Duodenal mucosa (tissue), 2 donors: ENCODE measurements at regions not wholly inside any gene's neighbourhood (a gene's known extent, or its start where the extent isn't known, plus 50 kb on each side); places are given as distances from the start of the nearest gene placed in this dataset.

Experiments
- H3K27ac ChIP-seq: one replicate; pipeline ENCODE4 v1.7.0; 2013; ENCODE audit warnings: low read depth, low read length
- H3K27me3 ChIP-seq, 2 donors: one replicate each; pipeline ENCODE4 v1.7.0; 2013; ENCODE audit warnings: low read length in 2 of 2, control low read depth in 1 of 2; ENCODE audit not compliant: insufficient read depth in 2 of 2, control insufficient read depth in 1 of 2
- H3K36me3 ChIP-seq, 2 donors: one replicate each; pipeline ENCODE4 v1.7.0; 2013; ENCODE audit warnings: low read length in 2 of 2, control low read depth in 1 of 2; ENCODE audit not compliant: insufficient read depth in 2 of 2, control insufficient read depth in 1 of 2
- H3K4me1 ChIP-seq, 2 donors: one replicate each; pipeline ENCODE4 v1.7.0; 2013; ENCODE audit warnings: low read length in 2 of 2, control low read depth in 1 of 2; ENCODE audit not compliant: insufficient read depth in 2 of 2, control insufficient read depth in 1 of 2
- H3K4me3 ChIP-seq, 2 donors: one replicate each; pipeline ENCODE4 v1.7.0; 2013; ENCODE audit warnings: low read length in 2 of 2, low read depth in 1 of 2
- H3K9ac ChIP-seq, 2 donors: one replicate each; pipeline ENCODE4 v1.7.0; 2013; ENCODE audit warnings: low read length in 2 of 2, low read depth in 1 of 2
- H3K9me3 ChIP-seq, 2 donors: one replicate each; pipeline ENCODE4 v1.7.0; 2013; ENCODE audit warnings: low read length in 2 of 2, control low read depth in 1 of 2; ENCODE audit not compliant: control insufficient read depth in 1 of 2

DNA sequence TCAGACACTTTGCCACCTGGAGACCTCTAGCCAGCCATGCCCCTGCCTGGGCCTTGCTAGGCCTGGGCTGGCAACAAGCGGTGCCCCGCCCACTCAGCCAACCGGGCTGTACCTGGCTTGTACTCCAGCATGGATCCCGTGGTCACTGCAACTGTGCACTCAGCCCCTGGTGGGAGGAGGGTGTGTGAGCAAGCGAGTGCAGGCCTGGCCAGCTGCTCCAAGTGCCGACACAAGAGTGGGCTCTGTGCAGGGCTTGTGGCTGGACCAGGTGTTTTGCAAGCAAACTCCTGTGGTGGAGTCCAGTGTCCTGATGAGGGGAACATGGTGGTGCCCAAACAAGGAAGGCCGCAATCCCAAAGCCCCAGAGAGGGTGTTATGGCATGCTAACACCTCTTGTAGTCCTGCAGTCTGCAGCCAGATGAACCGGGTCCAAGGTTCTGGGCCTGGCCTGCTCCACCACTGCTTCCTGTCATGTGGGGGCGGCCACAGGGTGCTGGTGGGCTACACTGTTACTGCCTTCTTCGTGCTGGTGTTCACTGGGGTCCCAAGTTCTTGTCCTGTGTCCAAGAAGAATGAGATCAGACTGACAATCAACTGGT, 60.1 kb upstream of the CD28 start:
- no peak overlapping the region for H3K27ac ChIP-seq
- H3K36me3 ChIP-seq, result no peaks in the 10 kb centered on the region
- no peak overlapping the region for H3K9ac ChIP-seq
- H3K4me1 ChIP-seq, result peaks cover 24 to 30% of the 10 kb centered on the region in 2 donors
- no peak overlapping the region for H3K4me3 ChIP-seq
- no peaks in the 10 kb centered on the region for H3K9me3 ChIP-seq
- H3K27me3 ChIP-seq, result no peaks in the 10 kb centered on the region

DNA sequence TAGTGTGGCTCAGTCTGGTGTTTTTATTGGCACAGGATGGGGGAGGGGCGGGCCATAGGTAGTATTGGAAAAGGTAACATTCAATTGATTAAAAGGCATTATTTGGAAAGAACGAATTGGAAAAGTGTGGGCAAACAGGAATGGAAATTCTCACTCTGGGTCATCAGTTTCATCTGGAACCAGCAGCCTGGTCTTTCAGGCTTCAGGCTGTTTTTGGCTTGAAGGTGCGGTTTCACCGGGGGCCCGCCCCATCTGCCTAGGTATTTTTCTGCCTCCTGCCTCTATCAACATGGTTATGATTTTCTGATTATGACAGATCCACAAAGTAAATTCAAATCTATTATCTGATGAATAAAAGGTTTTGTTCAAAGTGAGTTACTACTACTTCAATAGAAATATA, 59.5 kb upstream of the CD28 start:
- no peak overlapping the region for H3K9ac ChIP-seq
- no peaks in the 10 kb centered on the region for H3K36me3 ChIP-seq
- H3K27ac ChIP-seq, result no peak overlapping the region
- H3K4me3 ChIP-seq, result no peak overlapping the region
- H3K4me1 ChIP-seq, result peaks cover 24 to 33% of the 10 kb centered on the region in 2 donors
- no peaks in the 10 kb centered on the region for H3K27me3 ChIP-seq
- no peaks in the 10 kb centered on the region for H3K9me3 ChIP-seq

DNA sequence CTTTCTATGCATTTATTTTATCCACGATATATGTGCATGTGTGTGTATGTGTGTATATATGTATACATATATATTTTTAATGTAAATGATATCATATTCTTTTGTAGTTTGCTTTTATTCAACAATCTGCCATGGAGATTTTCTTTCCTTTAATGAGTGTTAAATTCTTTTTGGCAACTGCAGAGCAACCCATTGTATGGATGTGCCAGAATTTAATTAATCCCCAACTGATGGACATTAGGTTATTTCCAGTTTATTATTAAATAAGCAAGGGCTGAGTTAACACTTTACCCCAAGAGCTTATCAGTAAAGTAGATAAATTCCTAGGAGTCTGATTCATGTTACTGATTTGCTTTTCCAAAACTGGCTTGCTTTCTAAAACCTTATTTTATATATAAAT, 58.9 kb upstream of the CD28 start:
- H3K4me1 ChIP-seq, result peaks cover 24 to 33% of the 10 kb centered on the region in 2 donors
- H3K27ac ChIP-seq, result no peak overlapping the region
- H3K27me3 ChIP-seq, result no peaks in the 10 kb centered on the region
- H3K9me3 ChIP-seq, result no peaks in the 10 kb centered on the region
- H3K4me3 ChIP-seq, result no peak overlapping the region
- H3K36me3 ChIP-seq, result no peaks in the 10 kb centered on the region
- no peak overlapping the region for H3K9ac ChIP-seq

DNA sequence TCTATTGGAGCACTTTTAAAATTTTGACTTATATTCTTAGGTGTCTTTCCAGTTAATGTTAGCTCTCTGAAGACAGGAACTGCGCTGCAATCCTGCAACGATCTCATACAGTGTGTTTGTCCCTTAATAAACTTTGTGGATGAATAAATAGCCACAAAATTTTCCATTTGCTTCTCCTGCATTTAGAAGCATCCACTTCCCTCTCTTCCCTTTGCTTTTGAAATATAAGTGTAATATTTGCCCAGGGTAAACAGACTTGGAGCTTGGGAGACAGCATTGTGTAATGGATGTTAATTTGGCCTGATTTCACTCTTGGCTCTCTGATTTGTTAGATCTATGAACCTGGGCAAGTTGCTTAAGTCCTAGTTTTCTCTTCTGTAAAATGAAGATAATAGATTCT, 58.2 kb upstream of the CD28 start:
- Histone ChIP-seq H3K27me3 (no peaks in the 10 kb centered on the region), H3K9me3 (no peaks in the 10 kb centered on the region), H3K4me1 (peaks cover 24 to 33% of the 10 kb centered on the region in 2 donors), H3K9ac (no peak overlapping the region), H3K27ac (no peak overlapping the region), H3K36me3 (no peaks in the 10 kb centered on the region), H3K4me3 (no peak overlapping the region)

DNA sequence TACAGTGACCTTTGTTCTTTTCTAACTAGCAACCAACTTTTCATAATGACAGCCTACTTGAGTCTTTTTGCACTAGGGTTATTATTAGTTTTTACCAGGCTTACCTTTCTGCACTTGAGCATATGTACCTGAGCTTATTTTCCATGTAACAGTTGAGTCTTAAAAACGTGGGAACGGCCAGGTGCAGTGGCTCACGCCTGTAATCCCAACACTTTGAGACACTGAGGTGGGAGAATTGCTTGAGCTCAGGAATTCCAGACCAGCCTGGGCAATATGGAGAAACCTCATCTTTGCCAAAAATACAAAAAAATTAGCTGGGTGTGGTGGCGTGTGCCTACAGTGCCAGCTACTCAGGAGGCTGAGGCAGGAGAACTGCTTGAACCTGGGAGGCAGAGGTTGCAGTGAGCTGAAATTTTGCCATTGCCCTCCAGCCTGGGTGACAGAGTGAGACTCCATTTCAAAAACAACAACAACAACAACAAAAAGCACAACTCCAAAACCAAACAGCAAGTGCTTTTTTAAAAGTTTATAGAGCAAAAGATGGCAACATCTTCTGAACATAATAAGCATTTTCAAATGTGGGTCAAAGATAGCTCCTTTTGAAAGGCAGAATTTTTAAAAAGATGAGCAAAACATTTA, 57.1 kb upstream of the CD28 start:
- Histone ChIP-seq H3K9me3 (no peaks in the 10 kb centered on the region), H3K4me1 (peaks cover 24 to 33% of the 10 kb centered on the region in 2 donors), H3K9ac (no peak overlapping the region), H3K27ac (no peak overlapping the region), H3K27me3 (no peaks in the 10 kb centered on the region), H3K36me3 (no peaks in the 10 kb centered on the region), H3K4me3 (no peak overlapping the region)

DNA sequence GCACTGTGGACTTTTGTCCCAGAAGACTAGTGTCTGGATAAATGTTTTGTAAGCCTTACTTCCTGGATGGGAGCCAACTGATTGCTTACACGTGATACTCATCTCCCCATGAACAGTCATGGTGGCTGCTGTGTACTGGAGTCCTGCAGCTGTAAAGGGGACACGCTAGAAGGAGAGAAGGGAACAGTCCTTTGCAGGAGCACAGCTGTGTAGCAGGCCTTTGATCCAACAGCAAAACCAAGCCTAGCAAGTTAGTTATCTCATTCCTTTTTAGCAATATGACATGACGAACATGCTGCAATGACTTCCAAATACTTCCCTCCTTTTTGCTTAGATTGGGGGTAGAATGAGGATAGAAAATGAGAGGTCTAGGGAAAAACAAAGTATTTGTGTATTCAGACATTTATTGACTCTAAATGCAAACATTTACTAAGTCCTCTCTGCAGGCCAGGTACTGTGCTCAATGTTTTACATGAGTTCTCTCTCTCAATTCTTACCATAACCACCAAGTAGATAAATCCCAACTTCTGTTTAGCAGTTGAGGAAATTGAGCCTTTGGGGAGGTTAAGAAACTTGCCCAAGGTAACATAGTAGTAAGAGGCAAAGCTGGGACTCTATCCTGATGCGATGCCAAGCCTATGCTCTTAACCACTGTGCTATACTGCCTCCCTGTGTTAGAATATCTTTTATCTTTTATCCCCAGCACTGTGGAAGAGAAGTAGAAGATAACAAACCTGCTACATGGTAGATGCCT, 55.4 kb upstream of the CD28 start:
- peak overlapping the region; percentile 1 to 9 for H3K4me3 ChIP-seq
- no peaks in the 10 kb centered on the region for H3K27me3 ChIP-seq
- H3K9ac ChIP-seq, result no peak overlapping the region
- H3K4me1 ChIP-seq, result peaks cover 28 to 44% of the 10 kb centered on the region in 2 donors
- H3K9me3 ChIP-seq, result no peaks in the 10 kb centered on the region
- no peak overlapping the region for H3K27ac ChIP-seq
- no peaks in the 10 kb centered on the region for H3K36me3 ChIP-seq

DNA sequence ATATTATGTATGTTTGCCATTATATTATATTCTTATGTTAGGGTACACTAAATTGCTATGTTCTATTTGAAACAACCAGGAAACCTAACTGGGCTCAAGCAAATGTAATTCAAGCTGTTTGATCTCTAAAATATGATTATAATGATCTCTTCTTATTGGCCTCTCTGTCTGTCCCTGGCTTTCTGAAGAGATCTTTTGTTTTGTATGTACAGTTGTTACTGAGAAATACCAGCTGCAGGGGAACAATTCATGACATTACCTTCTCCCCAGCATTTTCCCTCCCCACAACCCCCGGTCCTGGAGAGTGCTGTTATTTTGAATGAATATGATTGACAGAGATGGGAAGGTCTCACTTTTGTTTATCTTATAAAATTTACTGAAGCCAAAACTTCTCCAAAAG, 54.8 kb upstream of the CD28 start:
- Histone ChIP-seq H3K9ac (no peak overlapping the region), H3K36me3 (no peaks in the 10 kb centered on the region), H3K27ac (no peak overlapping the region), H3K4me3 (no peak overlapping the region), H3K27me3 (no peaks in the 10 kb centered on the region), H3K4me1 (peaks cover 32 to 49% of the 10 kb centered on the region in 2 donors), H3K9me3 (no peaks in the 10 kb centered on the region)

DNA sequence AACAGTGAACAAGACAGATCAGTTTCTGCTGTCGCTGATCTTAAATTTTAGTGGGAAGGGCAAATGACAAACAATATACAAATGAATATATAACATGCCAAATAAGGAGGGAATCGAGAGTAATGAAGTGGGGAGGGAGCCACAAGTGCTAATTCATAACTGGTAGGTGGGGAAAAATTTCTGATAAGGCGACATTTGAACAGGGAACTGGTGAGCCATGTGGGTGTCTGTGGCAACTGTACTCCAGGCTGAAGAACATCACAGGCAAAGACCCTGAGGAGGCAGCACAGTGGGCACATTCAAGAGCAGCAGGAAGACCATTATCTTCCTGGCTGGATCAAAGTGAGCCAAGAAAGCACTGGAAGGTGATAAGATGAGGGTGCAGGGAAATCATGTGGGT, 51.6 kb upstream of the CD28 start:
- H3K27me3 ChIP-seq, result no peaks in the 10 kb centered on the region
- H3K9ac ChIP-seq, result no peak overlapping the region
- H3K4me1 ChIP-seq, result peaks cover 28 to 40% of the 10 kb centered on the region in 2 donors
- no peak overlapping the region for H3K4me3 ChIP-seq
- H3K27ac ChIP-seq, result no peak overlapping the region
- H3K36me3 ChIP-seq, result no peaks in the 10 kb centered on the region
- no peaks in the 10 kb centered on the region for H3K9me3 ChIP-seq

DNA sequence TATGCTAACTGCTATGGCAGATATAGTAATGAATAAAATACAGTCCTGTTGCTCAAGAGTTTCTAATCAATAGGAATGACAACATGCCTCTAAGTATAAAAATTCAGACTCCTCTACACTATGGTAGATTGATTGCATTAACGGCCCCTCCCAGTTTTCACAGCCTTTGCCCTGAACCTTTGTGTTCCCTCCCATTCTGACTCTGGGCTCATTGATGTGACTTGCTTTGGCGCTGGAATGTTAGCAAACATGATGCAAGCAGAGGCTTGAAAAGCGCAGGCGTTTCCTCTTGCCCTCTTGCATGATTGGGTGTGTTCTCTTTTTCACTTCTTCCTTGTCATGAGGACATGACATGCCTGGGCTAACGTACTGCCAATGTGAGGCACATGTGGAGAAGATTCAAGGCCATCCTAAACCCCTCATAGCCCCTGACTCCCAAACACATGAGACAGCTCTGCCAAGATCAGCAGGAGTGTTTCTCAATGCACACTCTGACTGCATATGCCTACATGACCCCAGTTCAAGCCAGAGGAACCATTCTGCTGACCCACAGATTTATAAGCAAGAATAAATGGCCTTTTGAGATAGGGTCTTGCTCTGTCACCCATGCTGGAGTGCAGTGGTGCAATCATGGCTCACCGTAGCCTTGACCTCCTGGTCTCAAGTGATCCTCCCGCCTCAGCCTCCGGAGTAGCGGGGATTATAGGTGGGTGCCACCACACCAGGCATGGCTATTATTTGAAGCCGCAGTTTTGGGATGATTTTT, 49.7 kb upstream of the CD28 start:
- H3K4me3 ChIP-seq, result no peak overlapping the region
- no peak overlapping the region for H3K9ac ChIP-seq
- H3K27ac ChIP-seq, result peak overlapping the region; percentile 40
- H3K36me3 ChIP-seq, result no peaks in the 10 kb centered on the region
- H3K4me1 ChIP-seq, result peaks cover 14 to 22% of the 10 kb centered on the region in 2 donors
- no peaks in the 10 kb centered on the region for H3K27me3 ChIP-seq
- no peaks in the 10 kb centered on the region for H3K9me3 ChIP-seq
